NCI-H1105 (cell line): ENCODE measurements at regions not wholly inside any gene's neighbourhood (a gene's known extent, or its start where the extent isn't known, plus 50 kb on each side); places are given as distances from the start of the nearest gene placed in this dataset.

ENCODE experiments used
- DNase-seq: peaks from one replicate; lab custom pipeline; 2025; lab: John Stamatoyannopoulos, UW

DNA sequence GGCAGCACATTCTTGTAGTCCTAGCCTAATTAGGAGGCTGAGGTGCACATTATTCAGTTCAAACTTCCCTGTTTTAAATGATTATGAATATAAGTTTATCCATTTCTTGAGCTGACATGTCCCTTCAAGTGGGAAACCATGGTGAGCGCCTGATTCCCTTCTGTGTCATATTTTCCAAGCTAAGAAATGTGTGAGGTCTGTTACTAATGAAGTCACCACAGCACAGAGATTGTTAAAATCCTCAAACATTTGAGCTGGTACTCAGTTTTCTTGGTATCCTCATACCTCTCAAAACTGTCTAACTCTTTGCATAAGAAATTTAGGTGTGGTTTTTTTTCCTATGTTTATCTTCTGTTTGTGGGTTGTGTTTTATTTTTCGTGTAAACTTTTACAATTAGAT is 926.8 kb downstream of the GATA3 start:
- DNase-seq, result no peak

DNA sequence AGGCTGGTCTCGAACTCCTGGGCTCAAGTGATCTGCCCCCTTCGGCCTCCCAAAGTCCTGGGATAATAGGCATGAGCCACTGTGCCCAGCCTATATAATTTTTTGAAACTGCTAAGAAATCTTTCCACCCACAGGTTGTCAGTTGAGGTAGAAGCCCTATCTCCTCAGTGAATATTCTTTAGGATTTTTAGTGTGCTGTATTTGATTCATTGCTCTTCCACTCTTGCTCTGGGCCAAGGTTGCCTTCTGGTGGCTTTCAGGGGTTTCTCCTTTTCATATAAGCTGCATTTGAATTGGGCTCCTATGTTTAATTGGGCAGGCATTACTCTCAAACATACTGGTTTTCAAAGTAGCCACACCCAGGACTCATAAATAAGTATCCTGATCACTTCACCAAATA is 931.2 kb downstream of the GATA3 start:
- no peak for DNase-seq

DNA sequence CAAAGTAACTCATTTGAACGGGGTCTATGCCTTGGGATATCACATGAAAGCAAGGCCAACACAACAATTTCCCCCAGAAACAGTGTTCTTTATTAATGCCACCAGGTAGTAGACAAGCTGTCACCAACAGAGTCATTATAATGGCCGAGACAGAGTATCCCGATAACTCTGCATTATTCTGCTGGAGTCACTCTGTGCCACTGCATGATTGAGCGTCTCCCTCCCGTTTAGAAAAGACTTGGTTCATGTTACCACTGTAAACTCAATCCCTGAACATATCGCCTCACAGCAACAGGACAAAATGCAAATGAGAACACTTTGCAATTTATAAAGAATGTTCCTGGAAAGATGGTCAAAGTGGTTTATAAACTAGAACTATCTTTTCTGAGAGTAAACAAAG is 932.5 kb downstream of the GATA3 start:
- no peak for DNase-seq

DNA sequence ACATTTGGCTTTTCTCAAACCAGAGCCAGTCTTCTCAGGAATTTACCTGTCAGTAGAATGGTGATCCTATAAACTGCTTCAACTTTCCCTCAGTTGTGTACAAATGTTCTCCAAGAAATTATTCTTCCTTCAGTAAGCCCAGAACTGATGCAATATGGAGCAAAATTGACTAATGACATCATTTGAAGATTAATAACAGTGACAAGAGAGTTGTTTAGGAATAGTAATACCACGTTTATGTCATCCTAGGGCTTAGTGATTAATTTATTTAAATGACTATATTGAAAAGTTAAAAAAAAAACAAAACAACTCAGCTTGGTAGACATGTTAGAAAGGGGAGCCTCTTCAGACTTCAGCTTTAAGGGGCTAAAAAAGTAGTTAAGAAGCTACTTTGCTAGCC is 933.2 kb downstream of the GATA3 start:
- DNase-seq, result no peak

DNA sequence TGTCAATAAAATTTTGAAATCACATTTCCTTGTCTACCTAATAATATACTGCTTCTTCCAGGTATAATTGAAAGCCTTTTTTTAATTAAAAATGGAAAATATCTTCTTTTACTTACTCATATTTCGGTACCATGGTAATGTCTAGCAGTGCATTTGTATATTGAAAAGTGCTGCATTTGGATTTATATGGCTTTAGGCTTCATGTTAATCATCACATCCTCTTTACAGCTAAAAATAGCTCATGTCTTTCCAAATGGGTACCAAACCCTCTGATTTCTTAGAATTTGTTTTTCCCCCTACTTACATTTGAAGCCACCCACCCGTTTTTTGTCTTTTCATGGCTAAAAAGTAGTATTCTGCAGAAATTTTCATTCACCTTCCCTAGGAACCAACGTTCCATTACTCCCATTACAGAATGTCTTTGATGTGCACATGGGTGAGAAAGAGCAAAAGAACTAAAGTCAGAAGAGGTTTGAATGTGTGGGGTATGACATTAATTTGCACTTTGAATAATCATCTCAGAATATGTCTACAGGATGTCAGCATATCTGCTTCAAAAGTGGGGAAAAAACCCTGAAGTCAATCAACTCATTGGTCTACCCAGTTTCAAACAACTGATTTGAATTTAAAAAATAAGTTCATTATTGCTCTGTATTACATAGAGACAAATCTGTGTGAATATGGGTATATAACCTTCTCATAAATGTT is 935.9 kb downstream of the GATA3 start:
- no peak for DNase-seq

DNA sequence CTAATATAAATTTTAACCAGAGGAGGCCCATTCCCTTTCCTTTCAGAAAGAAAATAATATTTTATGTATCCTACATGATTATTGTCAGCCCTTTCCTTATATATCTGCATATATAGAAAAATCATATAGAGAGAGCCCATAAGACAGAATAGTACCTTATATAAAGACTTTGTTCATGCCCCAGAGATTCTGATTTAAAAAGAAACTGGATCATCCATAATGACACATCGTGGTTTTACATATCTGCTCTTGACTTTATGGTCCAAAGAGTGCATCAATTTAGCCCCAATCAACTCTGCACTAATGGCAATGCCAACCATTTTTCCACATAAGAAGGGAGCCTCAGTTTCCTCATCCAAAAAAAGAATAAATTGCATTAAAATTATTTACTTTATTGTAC is 937.5 kb downstream of the GATA3 start:
- DNase-seq, result no peak

DNA sequence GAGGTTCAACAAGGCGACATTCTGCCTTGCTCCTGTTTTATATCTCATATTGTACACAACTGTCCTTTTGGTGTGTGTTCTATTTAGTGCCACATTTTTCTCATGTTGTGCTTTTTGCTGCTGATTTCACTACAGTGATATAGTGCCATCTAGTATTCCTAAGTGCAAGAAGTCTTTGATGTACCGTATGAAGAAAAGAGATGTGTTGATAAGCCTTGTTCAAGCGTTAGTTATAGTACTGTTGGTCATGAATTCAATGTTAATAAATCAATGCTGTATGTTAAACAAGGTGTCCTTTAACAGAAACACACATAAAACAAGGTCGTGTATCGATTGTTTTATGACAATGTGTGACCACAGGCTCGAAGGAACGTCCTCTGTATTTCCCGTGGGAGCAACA is 939.4 kb downstream of the GATA3 start:
- no peak for DNase-seq

DNA sequence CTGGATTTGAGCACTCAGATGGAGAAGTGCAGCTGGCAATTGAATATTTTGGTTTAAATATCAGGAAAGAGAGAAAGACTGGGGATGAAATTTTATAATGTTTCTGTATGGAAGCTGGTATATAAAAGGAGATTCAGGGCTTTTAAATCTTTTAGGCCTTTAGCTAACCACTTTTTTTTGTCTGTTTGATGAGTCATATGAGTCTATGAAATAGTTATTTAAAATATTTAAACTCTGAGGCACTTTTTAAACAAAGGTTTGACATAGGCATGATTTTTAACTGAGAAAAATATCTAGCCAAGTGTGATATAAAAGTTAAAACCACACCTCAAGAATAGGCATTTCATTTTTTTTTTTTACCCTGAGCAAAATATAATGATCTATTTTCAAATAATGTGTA is 944.3 kb downstream of the GATA3 start:
- DNase-seq, result no peak

DNA sequence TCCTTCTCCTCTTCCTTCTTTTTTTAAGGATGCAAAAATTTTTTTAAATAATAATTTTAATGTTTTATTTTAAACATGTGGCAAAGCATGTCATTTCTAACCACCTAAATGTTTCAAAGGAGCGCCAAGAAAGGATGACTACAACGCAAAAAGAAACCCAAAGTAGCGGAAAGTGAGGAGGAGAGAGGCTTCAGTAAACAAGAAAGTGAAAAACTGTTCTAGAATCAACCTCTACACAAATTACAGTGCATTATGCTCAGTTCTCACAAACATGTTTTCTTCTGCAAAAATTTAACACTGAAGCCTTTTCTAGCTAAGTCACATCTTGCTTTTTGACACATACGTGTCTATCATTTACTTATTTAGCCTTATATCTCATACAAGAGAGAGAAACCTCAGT is 948.6 kb downstream of the GATA3 start:
- DNase-seq, result no peak

DNA sequence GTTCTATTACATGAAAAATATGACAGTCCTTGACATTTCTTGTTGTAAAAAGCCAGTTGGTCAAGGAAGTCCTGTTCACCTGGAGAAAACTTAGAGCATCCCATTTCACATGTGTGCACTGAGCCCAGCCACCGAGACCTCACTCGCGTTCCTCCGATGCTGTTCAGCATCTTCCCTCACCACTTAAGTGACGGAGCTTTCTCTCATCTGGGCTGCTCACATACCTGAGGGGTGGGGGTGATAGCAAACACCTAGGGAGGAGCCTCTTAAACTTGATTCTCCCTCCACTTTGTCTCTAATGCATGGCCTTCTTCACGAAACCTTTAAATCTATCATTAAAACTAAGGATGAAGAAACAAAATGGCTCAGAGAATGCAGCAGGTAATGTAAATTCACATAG is 950.2 kb downstream of the GATA3 start:
- DNase-seq, result no peak

DNA sequence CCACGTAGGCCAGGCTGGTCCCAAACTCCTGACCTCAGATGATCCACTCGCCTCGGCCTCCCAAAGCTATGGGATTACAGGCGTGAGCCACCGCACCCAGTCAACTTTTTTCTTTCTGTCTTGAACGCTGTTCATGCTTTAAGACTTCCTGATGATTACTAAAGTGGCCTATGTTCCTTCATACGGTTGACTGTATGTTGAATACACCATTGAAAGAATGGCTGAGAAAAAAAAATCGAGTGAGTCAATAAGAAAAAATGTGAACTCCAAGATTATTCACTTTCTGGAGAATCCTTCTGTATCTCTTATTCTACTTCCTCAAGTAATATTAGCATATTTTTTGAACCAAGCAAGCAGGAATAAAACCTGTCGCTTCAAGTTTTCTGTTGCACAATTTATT is 955.0 kb downstream of the GATA3 start:
- DNase-seq, result no peak

DNA sequence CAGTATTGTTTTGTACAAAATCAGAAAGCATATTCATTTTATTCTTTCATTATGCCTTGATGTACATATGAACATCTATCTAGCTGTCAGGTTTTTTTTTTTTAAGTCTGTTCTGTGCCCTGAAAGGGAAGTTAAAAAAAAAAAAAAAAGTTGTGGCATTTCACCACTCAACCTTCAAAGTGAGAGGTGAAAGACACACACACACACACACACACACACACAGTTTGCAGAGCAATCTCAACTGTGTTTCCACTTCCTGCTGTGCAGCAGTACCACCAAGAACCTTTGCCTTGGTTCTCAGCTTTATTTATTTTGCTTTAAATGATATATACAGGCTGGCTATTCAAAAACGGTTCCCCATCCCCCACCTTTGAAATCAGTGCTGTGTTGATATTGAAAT is 955.6 kb downstream of the GATA3 start:
- DNase-seq, result no peak

DNA sequence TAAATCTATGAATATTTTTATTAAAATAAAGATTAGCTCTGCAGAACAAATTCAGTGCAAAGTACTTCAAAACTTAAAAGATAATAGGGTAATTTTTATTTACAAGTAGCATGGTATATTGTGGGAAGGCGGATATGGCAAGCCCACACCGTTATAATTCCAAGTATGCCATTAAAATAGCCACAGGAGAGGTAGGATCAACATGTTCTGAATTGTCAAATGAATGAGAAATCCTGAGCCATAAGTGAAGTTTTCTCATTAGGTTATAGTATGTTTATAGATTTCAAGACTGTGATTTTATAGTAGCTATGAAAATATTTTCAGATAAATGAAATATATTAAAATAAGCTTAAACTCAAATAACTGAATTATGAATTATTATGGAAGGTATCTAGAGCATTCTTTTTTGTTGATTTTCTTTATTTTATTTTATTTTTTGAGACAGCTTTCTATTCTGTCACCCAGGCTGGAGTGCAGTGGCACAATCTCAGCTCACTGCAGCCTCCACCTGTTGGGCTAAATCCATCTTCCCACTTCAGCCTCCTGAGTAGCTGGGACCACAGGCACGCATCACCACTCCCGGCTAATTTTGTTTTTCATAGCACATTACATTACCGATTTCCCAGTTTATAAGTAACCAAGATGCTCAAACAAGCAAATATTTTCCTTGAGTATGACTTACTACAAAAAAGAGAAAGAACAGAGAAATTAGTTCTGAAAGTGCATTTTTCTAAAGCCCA is 956.6 kb downstream of the GATA3 start:
- no peak for DNase-seq

DNA sequence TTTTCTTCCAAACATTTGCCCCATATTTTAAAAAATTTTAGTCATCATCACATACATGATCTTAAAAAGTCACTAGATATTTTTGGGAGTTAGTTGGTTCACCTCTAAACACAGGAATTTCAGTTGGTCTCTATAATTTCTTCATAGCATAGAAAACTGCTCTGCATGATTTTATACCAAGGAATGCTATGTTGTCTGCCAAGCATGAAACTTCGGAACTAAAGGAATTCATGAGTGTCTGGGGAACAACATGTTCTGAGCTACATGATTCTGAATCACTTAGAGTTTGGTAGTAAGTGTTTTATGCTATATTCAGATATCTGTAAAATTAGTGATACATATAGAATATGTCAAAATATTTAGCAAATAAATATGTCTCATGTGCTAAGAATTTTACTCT is 957.8 kb downstream of the GATA3 start:
- DNase-seq, result no peak

DNA sequence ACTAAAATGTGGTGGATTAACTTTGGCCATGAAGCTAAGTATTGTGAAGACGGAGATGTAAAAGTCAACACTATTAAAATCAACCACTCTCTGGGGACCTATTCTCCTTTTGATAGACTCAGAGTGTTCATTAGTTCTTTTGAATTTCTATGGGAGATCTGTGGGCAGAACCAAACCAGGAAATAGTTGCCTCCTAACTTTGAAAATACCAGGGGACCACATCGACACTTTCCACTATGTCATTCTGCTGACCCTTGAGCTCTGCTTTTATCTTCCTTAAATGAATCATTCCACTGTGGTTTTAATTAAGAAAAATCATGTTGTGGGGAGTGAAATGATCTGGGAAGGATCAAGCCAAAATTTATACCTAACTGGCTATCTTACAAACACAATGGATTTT is 960.5 kb downstream of the GATA3 start:
- DNase-seq, result no peak

DNA sequence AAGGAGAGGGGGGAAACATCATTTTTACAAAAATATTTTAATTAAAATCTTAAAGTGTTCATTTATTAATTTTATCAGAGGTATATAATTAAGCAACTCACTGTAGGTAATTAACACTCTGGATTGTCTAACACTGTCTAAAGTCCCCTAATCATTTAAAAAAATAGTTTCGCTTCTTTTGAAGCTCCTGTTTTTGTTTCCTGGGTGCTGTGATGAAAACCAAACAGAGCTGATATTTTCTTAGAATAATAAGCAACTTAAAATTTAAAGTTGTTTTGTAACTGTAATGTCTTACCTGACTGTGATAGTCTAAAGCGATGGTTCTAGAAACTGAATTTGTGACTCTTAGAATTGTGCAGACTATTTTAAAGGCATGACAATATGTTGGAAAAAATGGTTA is 961.0 kb downstream of the GATA3 start:
- no peak for DNase-seq

DNA sequence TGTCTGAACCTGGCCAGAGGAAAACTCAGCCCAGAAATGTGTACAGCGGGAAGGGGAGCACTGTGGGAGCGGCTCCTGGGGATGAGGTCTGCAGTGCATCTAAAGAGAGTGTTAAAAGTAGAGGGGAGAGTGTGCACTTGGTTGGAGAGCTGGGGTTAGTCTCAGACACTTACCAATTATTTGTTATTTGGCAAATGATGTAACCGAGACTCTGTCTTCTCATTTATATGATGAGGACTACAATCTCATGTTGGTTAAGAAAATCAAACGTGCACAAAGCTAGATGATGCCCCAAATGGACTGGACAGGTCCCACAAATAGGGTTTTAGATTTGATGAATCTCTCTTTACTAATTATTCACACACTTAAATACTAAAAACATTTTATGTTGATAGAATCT is 962.4 kb downstream of the GATA3 start:
- no peak for DNase-seq

DNA sequence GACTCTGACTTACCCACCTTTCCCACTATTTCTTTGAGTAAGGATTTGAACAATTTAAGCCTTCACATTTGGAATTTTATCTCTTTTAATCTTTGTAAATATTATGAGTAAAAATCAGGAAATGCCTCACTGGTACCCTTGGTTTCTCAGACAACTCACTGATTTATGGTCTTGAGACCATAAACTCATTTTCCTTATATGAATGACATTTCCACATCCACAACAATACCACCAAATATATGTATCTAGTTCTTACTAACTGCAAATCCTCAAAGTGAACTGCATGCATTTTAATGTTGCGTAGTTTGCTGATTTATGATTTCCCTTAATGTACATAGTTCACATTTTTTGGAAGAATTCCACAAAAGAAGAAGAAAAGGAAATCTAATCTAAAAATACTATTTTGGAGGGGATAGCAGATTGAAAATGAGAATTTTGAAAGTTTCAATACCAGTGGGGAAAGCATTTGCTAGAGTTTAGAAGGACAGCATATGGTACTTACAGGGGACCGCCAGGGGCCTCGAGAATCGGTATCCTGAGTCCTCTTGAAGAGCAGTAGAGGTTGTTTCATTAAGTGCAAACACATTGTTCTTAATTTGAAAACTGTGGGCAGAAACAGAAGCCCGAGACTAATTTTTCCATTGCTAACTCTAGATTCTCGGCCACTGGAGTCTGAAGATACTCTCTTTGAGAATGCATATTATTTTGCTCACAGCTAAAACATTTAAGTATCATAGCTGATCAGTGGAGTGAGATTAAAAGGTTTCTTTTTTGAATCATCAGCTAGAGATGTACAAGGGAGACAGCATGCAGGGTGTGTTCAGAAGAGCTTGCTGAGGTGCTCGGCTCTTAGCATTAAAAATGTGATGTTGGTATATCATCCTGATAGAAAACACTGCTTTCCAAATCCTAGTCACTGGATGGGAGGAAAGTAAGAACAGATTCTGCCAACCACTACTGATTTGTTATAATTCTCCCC is 964.0 kb downstream of the GATA3 start:
- DNase-seq, result no peak

DNA sequence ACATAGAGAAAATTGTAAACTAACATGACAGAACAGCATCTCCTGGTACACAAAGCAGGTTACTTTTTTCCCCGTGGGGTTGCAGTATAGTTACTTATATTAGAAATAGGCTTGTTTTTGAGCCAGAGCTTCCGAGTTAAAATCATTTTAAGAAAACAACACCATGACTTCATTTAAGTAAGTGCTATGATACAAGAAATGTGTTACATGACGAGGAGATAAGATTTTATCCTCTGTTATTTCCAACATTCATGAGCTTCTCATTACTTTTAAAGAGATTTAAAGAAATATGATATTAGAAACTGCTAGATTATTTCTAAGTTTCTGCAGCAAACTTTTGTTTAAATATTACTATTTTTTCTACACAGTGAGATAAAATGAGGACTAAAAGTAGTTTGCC is 968.7 kb downstream of the GATA3 start:
- no peak for DNase-seq

DNA sequence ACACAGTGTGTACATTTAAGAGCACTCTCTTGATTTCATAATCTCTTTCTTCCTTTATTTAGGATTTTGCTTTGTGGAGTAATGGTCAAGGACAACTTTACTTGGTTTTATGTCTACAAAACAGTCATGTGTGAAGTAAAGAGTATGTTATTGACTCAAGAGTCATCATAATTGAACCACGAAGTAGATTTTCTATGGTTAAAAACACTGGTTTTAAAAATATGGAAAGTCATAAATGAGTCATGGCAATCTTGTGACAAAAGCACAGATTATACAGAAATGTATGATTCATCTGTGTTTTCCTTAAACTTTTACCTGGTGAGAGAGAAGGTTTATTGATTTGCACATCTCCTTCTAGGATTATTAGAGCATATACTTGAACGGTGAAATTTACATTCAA is 969.7 kb downstream of the GATA3 start:
- DNase-seq, result no peak

DNA sequence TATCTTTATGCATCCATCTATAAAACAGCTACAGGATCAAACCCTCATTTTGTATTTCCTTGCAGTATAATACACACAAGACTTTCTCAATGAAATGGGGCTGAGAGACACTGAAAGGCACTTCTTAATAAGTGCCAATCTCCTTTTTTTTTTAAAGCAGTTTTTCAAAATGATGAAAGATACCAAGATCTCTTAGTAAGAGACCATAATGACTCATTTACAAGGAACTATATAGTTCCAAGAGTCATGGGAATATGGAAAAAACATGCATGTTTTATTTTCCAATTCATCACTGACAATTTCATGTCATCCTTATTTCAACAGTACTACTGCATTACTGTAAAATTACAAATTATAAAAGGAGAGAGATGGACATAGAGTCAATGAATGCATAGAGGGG is 973.7 kb downstream of the GATA3 start:
- no peak for DNase-seq

DNA sequence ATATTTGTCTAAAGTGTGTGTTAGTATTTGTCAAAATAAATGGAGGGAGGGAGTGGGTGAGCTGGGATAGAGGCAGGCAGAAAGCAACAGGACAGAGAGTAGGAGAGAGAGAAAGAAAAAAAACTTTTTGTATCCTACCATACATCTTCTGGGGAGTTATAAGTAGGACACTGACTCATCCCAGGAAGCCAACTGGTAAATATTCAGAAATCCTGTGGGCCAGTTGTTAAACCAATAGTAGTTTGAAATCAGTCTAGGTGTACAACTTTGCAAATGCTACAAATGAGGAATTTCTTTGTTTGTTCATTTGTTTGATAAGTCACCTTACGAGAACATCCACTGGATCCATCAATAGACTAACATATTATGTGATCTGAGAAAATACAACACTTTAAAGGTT is 980.9 kb downstream of the GATA3 start:
- DNase-seq, result no peak

DNA sequence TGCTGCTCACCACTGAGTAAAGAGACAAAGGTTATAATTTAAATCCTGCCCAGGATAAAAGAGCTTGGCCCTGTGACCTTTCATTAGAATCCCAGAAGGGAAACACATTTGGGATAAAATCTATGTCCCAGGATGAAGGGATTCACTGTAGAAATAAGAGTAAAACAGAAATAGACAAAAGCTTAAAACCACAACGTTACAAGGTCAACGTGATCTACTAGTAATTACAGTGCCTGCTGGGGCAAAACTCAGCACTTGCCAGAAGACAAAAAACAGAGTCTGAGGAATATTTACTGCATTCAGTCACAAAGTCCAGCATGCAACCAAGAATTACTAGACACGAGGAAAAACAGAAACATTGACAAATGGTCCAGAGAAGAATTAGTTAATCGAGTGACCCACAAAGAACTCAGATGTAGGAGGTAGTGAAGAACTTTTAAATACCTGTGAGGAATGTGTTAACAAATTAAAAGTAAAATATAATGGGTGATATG is 982.3 kb downstream of the GATA3 start:
- DNase-seq, result no peak
